ENCODE measurements at regions not wholly inside any gene's neighbourhood (a gene's known extent, or its start where the extent isn't known, plus 50 kb on each side); places are given as distances from the start of the nearest gene placed in this dataset.

DNA sequence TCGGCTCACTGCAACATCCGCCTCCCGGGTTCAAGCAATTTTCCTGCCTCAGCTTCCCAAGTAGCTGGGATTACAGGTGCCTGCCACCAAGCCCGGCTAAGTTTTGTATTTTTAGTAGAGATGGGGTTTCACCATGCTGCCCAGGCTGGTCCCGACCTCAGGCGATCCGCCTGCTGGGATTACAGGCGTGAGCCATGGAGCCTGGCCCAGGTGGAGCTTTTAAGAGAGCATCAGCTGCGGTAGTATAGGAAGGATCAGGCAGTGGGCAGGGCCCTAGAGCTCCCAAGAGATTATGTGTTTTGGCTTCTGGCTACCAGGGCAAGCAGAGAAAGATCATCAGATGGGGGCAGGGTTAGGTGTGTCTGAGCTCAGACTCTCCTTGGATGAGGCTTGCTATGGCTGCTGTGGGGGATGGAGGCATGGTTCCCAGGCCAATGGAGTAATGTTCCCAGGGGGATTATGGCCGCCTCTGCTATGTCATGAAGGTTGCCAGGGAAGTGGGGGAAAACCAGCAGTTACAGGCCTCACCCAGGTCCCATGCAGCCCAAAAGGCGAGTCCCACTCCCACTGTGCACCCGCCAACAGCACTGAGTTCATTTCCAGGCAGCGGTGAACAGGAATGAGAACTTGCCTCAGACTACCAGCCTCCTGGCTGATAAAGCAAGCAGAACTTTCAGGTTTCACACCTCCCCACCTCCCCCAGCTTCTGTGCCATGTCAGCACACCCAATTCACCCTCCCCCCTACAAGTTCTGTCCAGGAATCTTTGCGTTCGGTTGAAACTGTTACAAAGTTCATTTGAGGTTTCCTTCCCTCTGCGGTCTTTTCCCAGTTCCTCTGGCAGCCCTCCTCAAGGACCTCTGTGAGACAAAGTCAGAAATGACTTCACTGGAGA, 507.6 kb downstream of the SPATA31D1 start:
- DNase-seq (ENCODE audit: low read depth, low spot score) = no peak
- in situ Hi-C loops (cut with HindIII; ENCODE audit: low sequenced_read_pairs) = no loop called here
- TF ChIP-seq, protein P1, sequence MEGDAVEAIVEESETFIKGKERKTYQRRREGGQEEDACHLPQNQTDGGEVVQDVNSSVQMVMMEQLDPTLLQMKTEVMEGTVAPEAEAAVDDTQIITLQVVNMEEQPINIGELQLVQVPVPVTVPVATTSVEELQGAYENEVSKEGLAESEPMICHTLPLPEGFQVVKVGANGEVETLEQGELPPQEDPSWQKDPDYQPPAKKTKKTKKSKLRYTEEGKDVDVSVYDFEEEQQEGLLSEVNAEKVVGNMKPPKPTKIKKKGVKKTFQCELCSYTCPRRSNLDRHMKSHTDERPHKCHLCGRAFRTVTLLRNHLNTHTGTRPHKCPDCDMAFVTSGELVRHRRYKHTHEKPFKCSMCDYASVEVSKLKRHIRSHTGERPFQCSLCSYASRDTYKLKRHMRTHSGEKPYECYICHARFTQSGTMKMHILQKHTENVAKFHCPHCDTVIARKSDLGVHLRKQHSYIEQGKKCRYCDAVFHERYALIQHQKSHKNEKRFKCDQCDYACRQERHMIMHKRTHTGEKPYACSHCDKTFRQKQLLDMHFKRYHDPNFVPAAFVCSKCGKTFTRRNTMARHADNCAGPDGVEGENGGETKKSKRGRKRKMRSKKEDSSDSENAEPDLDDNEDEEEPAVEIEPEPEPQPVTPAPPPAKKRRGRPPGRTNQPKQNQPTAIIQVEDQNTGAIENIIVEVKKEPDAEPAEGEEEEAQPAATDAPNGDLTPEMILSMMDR (IDR thresholded peaks at IDR 0.05; ENCODE audit: low read depth, low read length) = no peak
- no peak overlapping the region for H3K4me3 ChIP-seq (ENCODE audit: low read depth, low read length)

DNA sequence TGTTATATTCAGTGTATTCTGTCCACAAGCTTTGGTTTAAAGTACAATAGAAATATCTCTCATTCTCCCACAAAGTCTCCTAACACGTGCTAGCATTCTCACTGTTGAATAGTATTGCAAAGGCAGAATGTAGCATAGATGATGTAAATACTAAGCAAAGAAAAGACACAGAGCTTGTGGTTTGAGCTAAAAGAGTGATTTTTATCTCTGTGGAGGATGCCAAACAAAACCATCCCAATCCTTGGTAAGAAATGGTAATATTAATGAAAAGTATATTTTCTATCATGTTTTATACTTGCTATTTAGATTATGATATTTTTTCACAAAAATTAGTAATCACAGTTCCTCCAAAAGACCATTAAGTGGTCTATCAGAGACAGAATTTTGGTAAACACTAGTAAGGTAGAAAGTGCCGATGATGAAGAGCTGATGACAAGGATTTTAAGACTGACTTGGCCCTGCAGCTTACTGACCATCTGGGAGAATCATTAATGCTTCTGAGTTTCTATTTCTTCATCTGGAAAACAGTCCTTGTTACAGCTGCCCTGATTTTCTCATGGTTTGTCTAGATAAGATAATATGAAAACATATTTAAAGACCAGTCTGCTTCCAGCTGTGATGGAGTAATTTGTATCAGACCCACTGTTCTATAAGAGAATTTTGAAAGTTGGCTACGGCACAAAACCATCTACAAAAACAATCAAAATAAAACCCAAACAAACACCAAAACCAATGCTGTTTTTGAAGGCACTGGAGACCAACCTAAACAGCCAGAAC, 510.2 kb downstream of the SPATA31D1 start:
- TF ChIP-seq, protein P1 (IDR thresholded peaks at IDR 0.05; ENCODE audit: low read depth, low read length) = no peak
- H3K4me3 ChIP-seq (ENCODE audit: low read depth, low read length) = no peak overlapping the region
- peak; percentile 10 for DNase-seq (ENCODE audit: low read depth, low spot score)
- in situ Hi-C loops (cut with HindIII; ENCODE audit: low sequenced_read_pairs) = no loop called here

DNA sequence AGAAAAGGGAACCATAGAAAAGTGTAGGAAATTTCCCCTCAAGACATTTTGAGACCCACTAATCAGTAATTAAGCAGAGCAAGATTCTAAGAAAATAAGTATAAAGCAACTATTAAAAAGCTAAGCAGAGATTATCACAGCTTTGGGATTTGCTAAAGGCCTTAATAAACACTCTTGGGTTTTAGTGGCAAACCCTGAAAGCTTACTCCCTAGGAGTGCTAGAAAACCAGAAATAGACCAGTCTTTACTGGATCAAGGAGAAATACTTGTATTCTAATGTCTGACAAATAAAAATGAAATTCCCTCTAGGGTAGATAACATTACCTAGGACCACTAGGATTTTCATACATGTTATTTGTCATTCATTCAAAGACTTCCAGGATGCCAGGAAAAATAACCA, 510.8 kb downstream of the SPATA31D1 start:
- in situ Hi-C loops (cut with HindIII; ENCODE audit: low sequenced_read_pairs) = no loop called here
- TF ChIP-seq, protein P1 (IDR thresholded peaks at IDR 0.05; ENCODE audit: low read depth, low read length) = no peak
- H3K4me3 ChIP-seq (ENCODE audit: low read depth, low read length) = no peak overlapping the region
- no peak for DNase-seq (ENCODE audit: low read depth, low spot score)

DNA sequence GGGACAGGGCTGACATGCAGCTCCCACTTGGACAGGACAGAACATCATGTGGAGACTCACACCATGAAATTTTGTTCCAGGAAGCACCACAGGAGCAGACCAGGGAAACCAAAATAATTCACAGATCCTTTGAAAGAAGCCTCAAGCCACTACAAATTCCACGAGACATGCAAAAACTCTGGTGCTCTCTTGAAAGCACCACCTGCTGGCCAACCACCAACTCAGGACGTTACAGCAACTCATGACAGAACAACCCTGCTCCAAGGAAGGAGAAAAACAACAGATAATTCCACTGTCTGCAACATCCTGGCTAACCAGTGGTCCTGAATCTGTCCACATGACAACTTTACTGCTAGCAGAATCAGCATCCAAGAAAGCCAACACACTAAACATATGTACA, 516.0 kb downstream of the SPATA31D1 start:
- TF ChIP-seq, protein P1 (IDR thresholded peaks at IDR 0.05; ENCODE audit: low read depth, low read length) = no peak
- H3K4me3 ChIP-seq (ENCODE audit: low read depth, low read length) = no peak overlapping the region
- no peak for DNase-seq (ENCODE audit: low read depth, low spot score)
- in situ Hi-C loops (cut with HindIII; ENCODE audit: low sequenced_read_pairs) = no loop called here

DNA sequence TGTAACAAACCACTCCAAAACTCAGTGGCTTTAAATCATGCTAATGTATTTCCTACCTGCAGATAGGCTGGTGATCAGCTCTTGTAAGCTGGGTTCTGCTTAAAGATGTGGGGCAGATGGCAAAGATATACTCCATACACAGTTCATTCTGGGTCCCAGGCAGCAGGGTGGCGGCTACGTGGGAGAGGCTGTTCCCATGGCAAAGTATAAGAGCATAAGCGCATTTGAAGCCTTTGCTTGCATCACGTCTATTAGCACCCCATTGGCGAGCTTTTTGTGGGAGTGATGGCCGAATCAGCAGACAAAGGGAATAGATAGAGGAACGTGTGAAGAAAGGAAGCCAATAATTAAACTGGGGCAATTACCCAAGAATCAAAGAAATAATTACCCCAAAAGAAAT, 523.1 kb downstream of the SPATA31D1 start:
- H3K4me3 ChIP-seq (ENCODE audit: low read depth, low read length) = no peak overlapping the region
- in situ Hi-C loops (cut with HindIII; ENCODE audit: low sequenced_read_pairs) = no loop called here
- no peak for DNase-seq (ENCODE audit: low read depth, low spot score)
- TF ChIP-seq, protein P1 (IDR thresholded peaks at IDR 0.05; ENCODE audit: low read depth, low read length) = no peak

DNA sequence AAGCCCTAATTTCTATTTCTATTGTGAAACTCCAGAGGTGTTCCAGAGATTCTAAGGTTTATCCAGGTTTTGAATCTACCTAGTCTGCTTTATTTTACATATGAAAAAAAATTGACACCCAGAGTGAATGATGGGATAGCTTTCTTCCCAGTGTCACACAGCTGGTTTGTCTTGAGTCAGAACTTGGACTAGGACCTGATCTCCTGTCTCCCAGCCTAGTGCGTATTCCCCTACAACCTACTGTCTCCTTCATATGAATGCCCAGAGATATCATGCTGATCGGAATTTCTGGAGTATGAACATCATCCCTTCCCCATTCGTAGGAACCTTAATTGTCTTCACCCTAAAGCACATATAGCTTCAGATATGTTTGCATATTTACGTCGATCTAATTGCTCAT, 524.2 kb downstream of the SPATA31D1 start:
- no peak for DNase-seq (ENCODE audit: low read depth, low spot score)
- TF ChIP-seq, protein P1 (IDR thresholded peaks at IDR 0.05; ENCODE audit: low read depth, low read length) = no peak
- no peak overlapping the region for H3K4me3 ChIP-seq (ENCODE audit: low read depth, low read length)
- in situ Hi-C loops (cut with HindIII; ENCODE audit: low sequenced_read_pairs) = no loop called here

All from astrocyte of the spinal cord (primary cell).